Liver (tissue), 8 donors: ENCODE measurements at regions not wholly inside any gene's neighbourhood (a gene's known extent, or its start where the extent isn't known, plus 50 kb on each side); places are given as distances from the start of the nearest gene placed in this dataset.

Experiments
- DNase-seq: peaks from one replicate; pipeline ENCODE4 v3.0.0-alpha.2; 2017; ENCODE audit warnings: low spot score
- H3K27ac ChIP-seq, 2 donors: one replicate each; pipeline ENCODE4 v1.7.0; 2013; ENCODE audit warnings: inconsistent platforms in 2 of 2, low read length in 2 of 2, control low read depth in 1 of 2, low read depth in 1 of 2, mild to moderate bottlenecking in 1 of 2
- H3K27me3 ChIP-seq, 4 donors: one replicate each; pipeline versions ENCODE4 v1.6.1 to v1.7.0; 2013; ENCODE audit warnings: low read length in 3 of 4, inconsistent platforms in 1 of 4, mild to moderate bottlenecking in 1 of 4, moderate library complexity in 1 of 4; ENCODE audit not compliant: control insufficient read depth in 4 of 4, insufficient read depth in 4 of 4
- H3K36me3 ChIP-seq, 4 donors: one replicate each; pipeline versions ENCODE4 v1.6.1 to v1.7.0; 2013; ENCODE audit warnings: low read length in 3 of 4, mild to moderate bottlenecking in 3 of 4, low read depth in 1 of 4, moderate library complexity in 1 of 4; ENCODE audit not compliant: control insufficient read depth in 4 of 4, insufficient read depth in 3 of 4
- H3K4me1 ChIP-seq, 4 donors: one replicate each; pipeline versions ENCODE4 v1.6.1 to v1.7.0; 2013; ENCODE audit warnings: low read length in 3 of 4, mild to moderate bottlenecking in 3 of 4, moderate library complexity in 1 of 4; ENCODE audit not compliant: control insufficient read depth in 4 of 4, insufficient read depth in 4 of 4
- H3K4me3 ChIP-seq, 3 donors: one replicate each; pipeline versions ENCODE4 v1.6.1 to v1.7.0; 2013; ENCODE audit warnings: low read length in 3 of 3, control low read depth in 1 of 3, low read depth in 1 of 3, mild to moderate bottlenecking in 1 of 3
- H3K9ac ChIP-seq, 2 donors: one replicate each; pipeline ENCODE4 v1.7.0; 2013; ENCODE audit warnings: low read length in 2 of 2, mild to moderate bottlenecking in 2 of 2, moderate library complexity in 2 of 2, control low read depth in 1 of 2, low read depth in 1 of 2
- H3K9me3 ChIP-seq, 4 donors: one replicate each; pipeline versions ENCODE4 v1.6.1 to v1.7.0; 2013; ENCODE audit warnings: low read length in 3 of 4; ENCODE audit not compliant: control insufficient read depth in 4 of 4
- ATF3 ChIP-seq: IDR thresholded peaks from 2 replicates; pipeline ENCODE4 v1.6.1; 2016; ENCODE audit warnings: antibody characterized with exemption
- CTCF ChIP-seq: fragments of 150-350 bp; IDR thresholded peaks from 2 replicates; pipeline ENCODE4 v1.5.1; 2017; ENCODE audit warnings: improper control_type of control experiment, low read depth, low read length; ENCODE audit not compliant: missing input control
- EGR1 ChIP-seq, 2 donors: IDR thresholded peaks; 2 replicates each; pipeline ENCODE4 v1.6.1; 2016 to 2018; ENCODE audit warnings: antibody characterized with exemption in 2 of 2, low read depth in 2 of 2
- FOXA1 ChIP-seq: IDR thresholded peaks from 2 replicates; pipeline ENCODE4 v1.6.1; 2016; ENCODE audit warnings: antibody characterized with exemption
- FOXA2 ChIP-seq: IDR thresholded peaks from 2 replicates; pipeline ENCODE4 v1.6.1; 2016; ENCODE audit warnings: antibody characterized with exemption
- GABPA ChIP-seq, 2 donors: IDR thresholded peaks in 1 of 2; conservative IDR thresholded peaks in 1 of 2; 2 replicates each; pipeline ENCODE4 v1.6.1; 2016; ENCODE audit warnings: antibody characterized with exemption in 2 of 2, mild to moderate bottlenecking in 1 of 2, moderate library complexity in 1 of 2
- HNF4A ChIP-seq, 2 donors: conservative IDR thresholded peaks; 2 replicates each; pipeline ENCODE4 v1.6.1; 2016; ENCODE audit warnings: antibody characterized with exemption in 2 of 2, mild to moderate bottlenecking in 2 of 2
- HNF4G ChIP-seq: IDR thresholded peaks from 2 replicates; pipeline ENCODE4 v1.6.1; 2016; ENCODE audit warnings: antibody characterized with exemption
- MAX ChIP-seq: IDR thresholded peaks from 2 replicates; pipeline ENCODE4 v1.6.1; 2016; ENCODE audit warnings: antibody characterized with exemption
- NR2F2 ChIP-seq: IDR thresholded peaks from 2 replicates; pipeline ENCODE4 v1.6.1; 2016; ENCODE audit warnings: antibody characterized with exemption
- RAD21 ChIP-seq, 2 donors: IDR thresholded peaks; 2 replicates each; pipeline ENCODE4 v1.6.1; 2016; ENCODE audit warnings: antibody characterized with exemption in 2 of 2, mild to moderate bottlenecking in 2 of 2
- REST ChIP-seq: IDR thresholded peaks from 2 replicates; pipeline ENCODE4 v1.6.1; 2016; ENCODE audit warnings: antibody characterized with exemption, mild to moderate bottlenecking
- RXRA ChIP-seq, 2 donors: IDR thresholded peaks; 2 replicates each; pipeline ENCODE4 v1.6.1; 2017 to 2018; ENCODE audit warnings: antibody characterized with exemption in 2 of 2, mild to moderate bottlenecking in 1 of 2
- SP1 ChIP-seq: IDR thresholded peaks from 2 replicates; pipeline ENCODE4 v1.6.1; 2018; ENCODE audit warnings: antibody characterized with exemption, mild to moderate bottlenecking
- TAF1 ChIP-seq: conservative IDR thresholded peaks from 2 replicates; pipeline ENCODE4 v1.6.1; 2016; ENCODE audit warnings: antibody characterized with exemption, mild to moderate bottlenecking
- YY1 ChIP-seq: IDR thresholded peaks from 2 replicates; pipeline ENCODE4 v1.6.1; 2016; ENCODE audit warnings: antibody characterized with exemption, mild to moderate bottlenecking
- ZBTB33 ChIP-seq: IDR thresholded peaks from 2 replicates; pipeline ENCODE4 v1.6.1; 2016; ENCODE audit warnings: antibody characterized with exemption
- WGBS: extraction: QIAGEN DNeasy Blood & Tissue Kit; methylation state at CpG from one replicate; pipeline ENCODE4 v1.1.7; 2013; 5-methylcytosine and 5-hydroxymethylcytosine counted together
- donor health status: healthy.
- donor health status: healthy.
- donor health status: healthy.
- donor health status: healthy.
- donor health status: healthy.

- Histone ChIP-seq H3K4me3 (no peak overlapping the region), H3K9ac (no peak overlapping the region), H3K9me3 (no peaks in the 10 kb centered on the region), H3K27me3 (no peaks in the 10 kb centered on the region), H3K36me3 (no peaks in the 10 kb centered on the region), H3K27ac (no peak overlapping the region), H3K4me1 (peaks cover 3 to 30% (median 24%) of the 10 kb centered on the region in 4 donors)
- 27% methylated on average over 1 of the region's 1 CpG for WGBS
- DNase-seq: no peak
- TF ChIP-seq ZBTB33 (no peak), YY1 (no peak), MAX (no peak), REST (no peak), RAD21 (IDR thresholded peaks at IDR 0.05) (no peak), SP1 (no peak), GABPA (IDR thresholded peaks at IDR 0.05 in 1 of 2, conservative IDR thresholded peaks at IDR 0.05 in 1 of 2) (no peak), NR2F2 (no peak), HNF4A (conservative IDR thresholded peaks at IDR 0.05) (no peak), CTCF (no peak), FOXA1 (no peak), RXRA (IDR thresholded peaks at IDR 0.05) (no peak), ATF3 (no peak), EGR1 (IDR thresholded peaks at IDR 0.05; ENCODE audit: low read depth in 2 of 2) (no peak), TAF1 (no peak), FOXA2 (no peak), HNF4G (no peak)
Observed at GRCh38 chr10:91741356-91741755, 56.9 kb upstream of the TNKS2 start.
